Activated CD4-positive, alpha-beta T cell treated with anti-CD3 and anti-CD28 coated beads for 36 hours (primary cell): ENCODE measurements at regions not wholly inside any gene's neighbourhood (a gene's known extent, or its start where the extent isn't known, plus 50 kb on each side); places are given as distances from the start of the nearest gene placed in this dataset.

Experiments
- ATAC-seq: fragments of 200-7000 bp; cut with Tn5 transposase; one replicate; pipeline ENCODE4 v1.10.0; 2021; ENCODE audit warnings: mild to moderate bottlenecking, moderate library complexity
- CTCF ChIA-PET: fragments of 350-600 bp; sonication (Branson Sonifier 250); formaldehyde crosslinking; loops from one replicate; lab custom pipeline; 2021; ENCODE audit warnings: antibody characterized with exemption; lab: Charles Lee
- POLR2A ChIA-PET: fragments of 350-600 bp; sonication (Branson Sonifier 250); formaldehyde crosslinking; loops from one replicate; lab custom pipeline; 2021; ENCODE audit warnings: antibody characterized with exemption, inconsistent platforms; lab: Charles Lee
- DNase-seq: peaks from one replicate; pipeline ENCODE4 v3.0.0-alpha.2; 2020
- H3K27ac Mint-ChIP-seq: one replicate; pipeline ENCODE4 v1.8.0; 2021; ENCODE audit warnings: mixed read lengths
- H3K27me3 Mint-ChIP-seq: one replicate; pipeline ENCODE4 v1.8.0; 2021; ENCODE audit warnings: mixed read lengths
- H3K36me3 Mint-ChIP-seq: one replicate; pipeline ENCODE4 v1.8.0; 2021; ENCODE audit warnings: low read depth, mixed read lengths
- H3K4me1 Mint-ChIP-seq: one replicate; pipeline ENCODE4 v1.8.0; 2021; ENCODE audit warnings: mixed read lengths
- H3K4me3 Mint-ChIP-seq: one replicate; pipeline ENCODE4 v1.8.0; 2021; ENCODE audit warnings: mild to moderate bottlenecking, moderate library complexity, mixed read lengths
- H3K9me3 Mint-ChIP-seq: one replicate; pipeline ENCODE4 v1.8.0; 2021; ENCODE audit warnings: low read depth, mixed read lengths
- intact Hi-C, 2 experiments: fragments of 100-400 bp; cut with DNase I in 1 of 2; cut with micrococcal nuclease in 1 of 2; formaldehyde crosslinking; loops; one replicate each; pipeline versions ENCODE4 v1.14.2 to v1.15.1; 2022 to 2024; cut with DNase I, micrococcal nuclease

DNA sequence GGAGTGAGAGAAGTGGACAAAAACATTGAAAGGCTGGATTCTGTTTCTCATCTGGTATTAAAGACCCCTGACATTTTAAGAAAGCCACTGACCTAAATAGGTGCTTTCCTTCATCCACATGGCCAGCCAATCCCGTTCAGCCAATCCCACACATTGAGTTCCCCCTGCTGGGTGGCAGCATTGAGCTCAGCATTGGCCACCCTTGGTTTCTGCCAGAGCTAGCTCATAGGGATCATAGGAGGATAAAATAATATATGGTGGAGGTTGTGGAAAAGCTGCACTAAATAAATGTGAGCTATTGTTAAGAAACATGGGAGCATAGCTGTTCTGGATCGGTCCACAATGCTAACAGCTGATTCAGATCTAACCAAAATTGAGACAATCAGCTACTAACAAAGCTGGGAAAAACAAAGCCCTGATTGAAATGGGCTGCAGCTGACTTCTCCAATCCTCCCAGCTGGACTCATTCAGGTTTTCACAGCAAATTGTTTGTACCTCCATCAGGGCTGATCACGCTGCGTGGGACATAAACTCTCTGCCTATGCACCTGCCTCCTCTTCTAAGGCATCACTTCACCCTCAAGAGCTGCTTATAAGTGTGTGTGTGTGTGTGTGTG, 256.5 kb downstream of the EMP1 start:
- POLR2A ChIA-PET = no interaction called here
- CTCF ChIA-PET = interaction anchor here (0.6 to 1.1 kb wide), 4 partner anchors 15 to 295 kb away, joined by 3 to 4 read pairs (median 3); no protein-coding TSS in a partner anchor
- H3K4me1 Mint-ChIP-seq = no peaks in the 10 kb centered on the region
- H3K9me3 Mint-ChIP-seq = no peaks in the 10 kb centered on the region
- no peaks in the 10 kb centered on the region for H3K36me3 Mint-ChIP-seq
- DNase-seq (no peak), ATAC-seq (no peak)
- intact Hi-C loops = no loop called here
- peaks cover 5% of the 10 kb centered on the region for H3K27me3 Mint-ChIP-seq
- H3K27ac Mint-ChIP-seq = no peak overlapping the region
- no peak overlapping the region for H3K4me3 Mint-ChIP-seq

GRCh38 chr12:13451776-13452175, 255.2 kb downstream of the EMP1 start:
- intact Hi-C loops = no loop called here
- DNase-seq = no peak
- no peaks in the 10 kb centered on the region for H3K4me1 Mint-ChIP-seq
- H3K27me3 Mint-ChIP-seq = peaks cover 5% of the 10 kb centered on the region
- ATAC-seq = no peak
- no peak overlapping the region for H3K27ac Mint-ChIP-seq
- no peaks in the 10 kb centered on the region for H3K9me3 Mint-ChIP-seq
- no peak overlapping the region for H3K4me3 Mint-ChIP-seq
- POLR2A ChIA-PET = no interaction called here
- H3K36me3 Mint-ChIP-seq = no peaks in the 10 kb centered on the region
- CTCF ChIA-PET = interaction anchor here (0.7 kb wide), 1 partner anchor 461 kb away, joined by 3 read pairs; no protein-coding TSS in a partner anchor

DNA sequence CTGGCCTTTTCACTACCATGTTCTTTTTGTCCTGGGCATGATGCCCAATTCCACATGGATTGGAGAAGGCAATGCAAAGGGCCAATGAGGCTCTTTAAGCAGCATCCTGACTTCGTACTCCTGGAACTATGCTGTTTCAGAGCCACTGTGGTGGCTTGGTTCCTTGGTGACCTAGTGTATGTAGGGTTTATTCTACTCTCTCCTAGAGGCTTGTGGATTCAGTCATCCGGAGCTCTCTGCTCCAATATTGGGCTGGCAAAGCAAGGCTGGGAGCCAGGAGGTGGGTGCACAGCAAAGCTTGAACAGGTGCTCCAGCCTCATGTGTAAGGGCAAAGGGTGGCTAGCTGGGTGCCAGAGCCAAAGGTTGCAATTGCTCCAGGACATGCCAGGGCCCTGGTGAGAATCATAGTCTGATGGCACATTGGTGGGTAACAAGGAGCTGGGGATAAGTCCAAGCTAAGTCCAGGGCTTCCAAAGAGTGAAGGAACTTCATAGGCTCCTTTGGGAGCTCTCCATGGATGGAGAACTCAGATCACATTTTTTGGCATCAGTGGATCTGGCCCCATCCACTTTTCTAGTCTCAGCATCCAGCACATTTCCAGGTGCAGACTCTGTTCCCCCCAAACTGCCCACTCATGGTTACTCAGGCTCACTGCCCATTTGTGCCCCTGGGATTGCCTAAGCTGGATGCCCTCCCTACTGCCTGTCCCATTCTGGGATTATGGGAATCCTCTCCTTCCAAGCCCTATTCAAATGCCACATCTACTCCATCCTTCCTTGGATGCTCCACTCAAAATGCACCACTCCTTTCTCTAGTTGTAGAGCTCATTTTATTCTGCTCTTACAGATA, 253.9 kb downstream of the EMP1 start:
- intact Hi-C loops = no loop called here
- no peak for ATAC-seq
- Mint-ChIP-seq H3K4me3 (no peak overlapping the region), H3K36me3 (no peaks in the 10 kb centered on the region), H3K4me1 (no peaks in the 10 kb centered on the region), H3K27ac (no peak overlapping the region), H3K27me3 (peaks cover 5% of the 10 kb centered on the region), H3K9me3 (no peaks in the 10 kb centered on the region)
- ChIA-PET POLR2A (no interaction called here), CTCF (interaction anchor here (1.2 kb wide), 1 partner anchor 195 kb away, joined by 3 read pairs; no protein-coding TSS in a partner anchor)
- DNase-seq = no peak

DNA sequence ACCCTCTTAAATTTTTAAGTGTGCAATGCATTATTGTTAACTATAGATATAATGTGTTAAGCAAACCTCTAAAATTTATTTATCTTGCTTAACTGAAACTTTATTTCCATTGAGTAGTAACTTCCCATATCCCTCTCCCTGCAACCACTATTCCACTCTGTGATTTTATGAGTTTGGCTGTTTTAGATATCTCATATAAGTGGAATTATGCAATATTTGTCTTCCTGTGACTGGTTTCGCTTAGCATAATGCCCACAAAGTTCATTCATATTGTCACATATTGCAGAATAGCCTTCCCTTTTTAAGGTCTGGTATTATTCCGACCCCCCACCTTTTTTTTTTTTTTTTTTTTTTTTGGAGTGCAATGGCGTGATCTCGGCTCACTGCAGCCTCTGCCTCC, 247.6 kb downstream of the EMP1 start:
- H3K4me3 Mint-ChIP-seq = no peak overlapping the region
- no peak for DNase-seq
- ChIA-PET POLR2A (no interaction called here), CTCF (no interaction called here)
- no peak for ATAC-seq
- no peaks in the 10 kb centered on the region for H3K36me3 Mint-ChIP-seq
- H3K27me3 Mint-ChIP-seq = peaks cover 3% of the 10 kb centered on the region
- H3K9me3 Mint-ChIP-seq = no peaks in the 10 kb centered on the region
- no peaks in the 10 kb centered on the region for H3K4me1 Mint-ChIP-seq
- H3K27ac Mint-ChIP-seq = no peak overlapping the region
- intact Hi-C loops = no loop called here

- H3K27me3 Mint-ChIP-seq = peaks cover 3% of the 10 kb centered on the region
- no peak for ATAC-seq
- CTCF ChIA-PET = interaction anchor here (0.6 kb wide), 1 partner anchor 11 kb away, joined by 3 read pairs; no protein-coding TSS in a partner anchor
These were observed 247.0 kb downstream of the EMP1 start for GRCh38 chr12:13443498-13443897.

DNA sequence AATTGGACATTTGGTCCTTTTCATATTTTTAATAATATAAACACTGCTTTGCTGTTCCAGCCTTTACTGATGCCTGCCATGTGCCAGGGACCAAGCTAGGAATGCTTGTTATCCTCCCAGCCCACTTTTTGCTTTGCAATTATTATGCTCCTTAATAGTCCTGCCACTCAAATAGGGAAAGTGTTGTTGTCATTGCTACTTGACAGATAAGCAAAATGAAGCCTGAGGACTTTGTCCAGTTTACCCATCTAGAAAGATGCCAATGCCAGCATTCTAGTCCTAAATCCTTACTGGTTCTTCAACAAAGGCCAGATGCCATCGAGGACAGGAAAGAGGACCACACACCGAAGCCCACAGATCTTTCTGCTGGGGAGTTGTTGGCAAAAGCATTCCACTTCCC, 246.5 kb downstream of the EMP1 start:
- no peak overlapping the region for H3K4me3 Mint-ChIP-seq
- no peak overlapping the region for H3K27ac Mint-ChIP-seq
- DNase-seq (no peak), ATAC-seq (no peak)
- intact Hi-C loops = no loop called here
- no peaks in the 10 kb centered on the region for H3K4me1 Mint-ChIP-seq
- POLR2A ChIA-PET = no interaction called here
- peaks cover 3% of the 10 kb centered on the region for H3K27me3 Mint-ChIP-seq
- H3K9me3 Mint-ChIP-seq = no peaks in the 10 kb centered on the region
- no peaks in the 10 kb centered on the region for H3K36me3 Mint-ChIP-seq
- CTCF ChIA-PET = interaction anchor here (0.6 kb wide), 1 partner anchor 11 kb away, joined by 3 read pairs; no protein-coding TSS in a partner anchor

More at GRCh38 chr12:13443498-13443897, 247.0 kb downstream of the EMP1 start:
- H3K9me3 Mint-ChIP-seq = no peaks in the 10 kb centered on the region
- no peak overlapping the region for H3K4me3 Mint-ChIP-seq
- intact Hi-C loops = no loop called here
- no peaks in the 10 kb centered on the region for H3K36me3 Mint-ChIP-seq
- DNase-seq = no peak
- POLR2A ChIA-PET = no interaction called here
- H3K4me1 Mint-ChIP-seq = no peaks in the 10 kb centered on the region
- H3K27ac Mint-ChIP-seq = no peak overlapping the region

DNA sequence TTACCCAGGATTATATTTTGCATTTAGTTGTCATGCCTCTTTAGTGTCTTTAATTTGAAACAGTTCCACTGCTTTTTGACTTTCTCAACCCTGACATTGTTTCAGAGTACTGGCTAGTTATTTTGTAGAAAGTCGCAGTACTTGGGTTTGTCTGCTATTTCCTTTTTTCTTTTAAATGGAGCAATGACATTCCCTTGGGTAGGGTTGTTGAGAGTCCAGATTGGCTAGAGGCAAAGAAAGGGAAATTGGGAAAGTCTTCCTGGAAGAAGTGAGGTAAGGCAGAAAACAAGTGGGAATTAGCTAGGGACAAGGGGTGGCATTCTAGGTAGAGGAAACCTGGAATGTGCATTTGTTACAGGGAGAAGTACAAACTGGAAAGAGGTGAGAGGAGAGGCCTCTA, 245.9 kb downstream of the EMP1 start:
- Mint-ChIP-seq H3K9me3 (no peaks in the 10 kb centered on the region), H3K27ac (no peak overlapping the region), H3K4me1 (no peaks in the 10 kb centered on the region), H3K4me3 (no peak overlapping the region), H3K36me3 (no peaks in the 10 kb centered on the region), H3K27me3 (peaks cover 3% of the 10 kb centered on the region)
- ChIA-PET CTCF (no interaction called here), POLR2A (no interaction called here)
- DNase-seq = no peak
- intact Hi-C loops = no loop called here
- no peak for ATAC-seq

DNA sequence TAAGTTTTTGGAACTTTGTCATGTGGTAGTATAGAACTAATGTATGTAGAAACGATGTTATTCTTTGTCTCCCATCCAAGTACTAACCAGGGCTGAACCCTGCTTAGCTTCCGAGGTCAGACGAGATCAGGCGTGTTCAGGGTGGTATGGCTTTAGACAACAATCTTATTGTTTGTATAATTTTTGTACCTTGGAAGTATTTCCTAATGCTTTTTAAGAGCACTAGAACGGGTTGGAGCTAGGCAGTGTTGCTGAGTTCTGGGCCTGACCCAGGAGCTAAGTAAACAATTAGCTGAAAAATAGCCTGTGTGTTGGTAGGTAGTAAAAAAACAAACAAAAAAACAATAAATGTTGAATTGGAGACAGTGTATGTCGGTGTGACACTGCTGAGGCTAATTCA, 244.3 kb downstream of the EMP1 start:
- POLR2A ChIA-PET = no interaction called here
- H3K27ac Mint-ChIP-seq = no peak overlapping the region
- H3K36me3 Mint-ChIP-seq = no peaks in the 10 kb centered on the region
- peaks cover 3% of the 10 kb centered on the region for H3K27me3 Mint-ChIP-seq
- no peaks in the 10 kb centered on the region for H3K9me3 Mint-ChIP-seq
- ATAC-seq (no peak), DNase-seq (no peak)
- intact Hi-C loops = no loop called here
- no peak overlapping the region for H3K4me3 Mint-ChIP-seq
- no peaks in the 10 kb centered on the region for H3K4me1 Mint-ChIP-seq
- CTCF ChIA-PET = no interaction called here

GRCh38 chr12:13437541-13437940, 241.0 kb downstream of the EMP1 start:
- H3K27ac Mint-ChIP-seq = no peak overlapping the region
- H3K36me3 Mint-ChIP-seq = no peaks in the 10 kb centered on the region
- CTCF ChIA-PET = interaction anchor here (1.4 kb wide), 1 partner anchor 159 kb away, joined by 6 read pairs; no protein-coding TSS in a partner anchor
- POLR2A ChIA-PET = no interaction called here
- H3K9me3 Mint-ChIP-seq = no peaks in the 10 kb centered on the region
- intact Hi-C loops = no loop called here
- H3K4me1 Mint-ChIP-seq = no peaks in the 10 kb centered on the region
- H3K27me3 Mint-ChIP-seq = peaks cover 3% of the 10 kb centered on the region
- ATAC-seq (no peak), DNase-seq (no peak)
- no peak overlapping the region for H3K4me3 Mint-ChIP-seq

DNA sequence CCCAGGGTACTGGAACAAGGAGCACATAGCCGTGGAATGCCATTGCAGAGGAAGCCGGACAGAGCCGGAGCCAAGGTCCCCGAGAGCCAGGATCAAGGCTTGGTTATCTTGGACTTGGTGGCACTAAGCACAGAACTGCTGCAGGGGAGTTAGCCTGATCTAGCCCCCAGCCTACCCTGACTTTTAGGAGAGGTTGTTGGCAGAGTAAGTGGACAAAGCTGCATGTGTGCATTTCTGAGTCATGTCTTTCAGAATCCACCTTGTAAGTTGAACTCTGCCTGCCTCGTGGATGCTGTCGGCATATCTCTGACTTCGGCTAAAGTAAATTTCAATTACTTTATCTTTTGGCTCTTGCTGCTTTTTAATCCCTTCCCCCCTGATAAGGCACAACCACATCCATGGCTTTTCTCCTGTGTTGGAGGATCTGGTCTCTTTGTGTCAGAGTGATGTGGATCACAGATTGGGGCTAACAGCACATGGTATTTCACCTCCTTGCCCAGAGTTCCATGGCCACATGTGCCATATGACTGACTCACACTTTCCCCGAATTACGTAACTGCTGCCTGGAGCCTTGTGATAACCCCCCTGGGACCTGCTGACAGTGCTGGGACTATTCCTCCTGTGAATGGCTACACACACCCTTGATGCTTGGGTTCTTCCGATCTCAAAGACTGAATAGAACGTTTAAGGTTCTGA, 240.3 kb downstream of the EMP1 start:
- H3K4me1 Mint-ChIP-seq = no peaks in the 10 kb centered on the region
- CTCF ChIA-PET = interaction anchor here (1.0 kb wide), 1 partner anchor 37 kb away, joined by 3 read pairs; no protein-coding TSS in a partner anchor
- H3K27ac Mint-ChIP-seq = no peak overlapping the region
- intact Hi-C loops = no loop called here
- POLR2A ChIA-PET = no interaction called here
- ATAC-seq = no peak
- H3K4me3 Mint-ChIP-seq = no peak overlapping the region
- H3K27me3 Mint-ChIP-seq = peaks cover 2% of the 10 kb centered on the region
- no peak for DNase-seq
- no peaks in the 10 kb centered on the region for H3K36me3 Mint-ChIP-seq
- no peaks in the 10 kb centered on the region for H3K9me3 Mint-ChIP-seq

GRCh38 chr12:13436182-13436581, 239.7 kb downstream of the EMP1 start:
- Mint-ChIP-seq H3K36me3 (no peaks in the 10 kb centered on the region), H3K27ac (no peak overlapping the region), H3K9me3 (no peaks in the 10 kb centered on the region), H3K27me3 (peaks cover 2% of the 10 kb centered on the region), H3K4me1 (no peaks in the 10 kb centered on the region), H3K4me3 (no peak overlapping the region)
- intact Hi-C loops = no loop called here
- ATAC-seq (no peak), DNase-seq (no peak)
- CTCF ChIA-PET = interaction anchor here (1.0 kb wide), 1 partner anchor 38 kb away, joined by 3 read pairs; no protein-coding TSS in a partner anchor
- POLR2A ChIA-PET = no interaction called here
